Smooth muscle cell (in vitro differentiated cells): ENCODE measurements at regions not wholly inside any gene's neighbourhood (a gene's known extent, or its start where the extent isn't known, plus 50 kb on each side); places are given as distances from the start of the nearest gene placed in this dataset.

ENCODE experiments used
- DNase-seq: peaks from one replicate; lab custom pipeline; 2025; ENCODE audit not compliant: unreplicated experiment; lab: John Stamatoyannopoulos, UW
- H2AFZ ChIP-seq: fragments of 200-600 bp; sonication (generic); 2 replicates; pipeline ENCODE4 v1.6.0; 2016; ENCODE audit warnings: antibody characterized with exemption, low read depth, mild to moderate bottlenecking
- H3F3A ChIP-seq: fragments of 200-600 bp; sonication (generic); 2 replicates; pipeline ENCODE4 v1.6.0; 2017; ENCODE audit warnings: antibody characterized with exemption, low read depth
- H3K27ac ChIP-seq: fragments of 200-600 bp; sonication (generic); 2 replicates; pipeline ENCODE4 v1.5.1; 2016; ENCODE audit warnings: low read depth, mild to moderate bottlenecking
- H3K27me3 ChIP-seq: fragments of 200-600 bp; sonication (generic); 2 replicates; pipeline ENCODE4 v1.6.1; 2016; ENCODE audit warnings: low read depth, mild to moderate bottlenecking
- H3K36me3 ChIP-seq: fragments of 200-600 bp; sonication (generic); 2 replicates; pipeline ENCODE4 v1.5.1; 2016; ENCODE audit warnings: low read depth
- H3K4me1 ChIP-seq: fragments of 200-600 bp; sonication (generic); 2 replicates; pipeline ENCODE4 v1.5.1; 2016; ENCODE audit warnings: low read depth
- H3K4me2 ChIP-seq: fragments of 200-600 bp; sonication (generic); 2 replicates; pipeline ENCODE4 v1.6.0; 2016; ENCODE audit warnings: mild to moderate bottlenecking
- H3K4me3 ChIP-seq: fragments of 200-600 bp; sonication (generic); 2 replicates; pipeline ENCODE4 v1.5.1; 2016; ENCODE audit warnings: mild to moderate bottlenecking
- H3K79me2 ChIP-seq: fragments of 200-600 bp; sonication (generic); 2 replicates; pipeline ENCODE4 v1.6.0; 2016; ENCODE audit warnings: low read depth, mild to moderate bottlenecking
- H3K9ac ChIP-seq: fragments of 200-600 bp; sonication (generic); 2 replicates; pipeline ENCODE4 v1.6.0; 2016; ENCODE audit warnings: low read depth
- H3K9me3 ChIP-seq: fragments of 200-600 bp; sonication (generic); replicated peaks from 2 replicates; pipeline ENCODE4 v1.5.1; 2016; ENCODE audit warnings: low read depth
- H4K20me1 ChIP-seq: fragments of 200-600 bp; sonication (generic); 2 replicates; pipeline ENCODE4 v1.6.0; 2016; ENCODE audit warnings: low read depth
- CTCF ChIP-seq: fragments of 200-600 bp; sonication (generic); IDR thresholded peaks from 2 replicates; pipeline ENCODE4 v1.5.1; 2017; ENCODE audit warnings: borderline replicate concordance, mild to moderate bottlenecking, antibody characterized with exemption; ENCODE audit not compliant: insufficient read depth, poor library complexity, severe bottlenecking
- WGBS: methylation state at CpG from one replicate; pipeline ENCODE4 v1.1.7; 2016; ENCODE audit warnings: low lambda C conversion rate; 5-methylcytosine and 5-hydroxymethylcytosine counted together

DNA sequence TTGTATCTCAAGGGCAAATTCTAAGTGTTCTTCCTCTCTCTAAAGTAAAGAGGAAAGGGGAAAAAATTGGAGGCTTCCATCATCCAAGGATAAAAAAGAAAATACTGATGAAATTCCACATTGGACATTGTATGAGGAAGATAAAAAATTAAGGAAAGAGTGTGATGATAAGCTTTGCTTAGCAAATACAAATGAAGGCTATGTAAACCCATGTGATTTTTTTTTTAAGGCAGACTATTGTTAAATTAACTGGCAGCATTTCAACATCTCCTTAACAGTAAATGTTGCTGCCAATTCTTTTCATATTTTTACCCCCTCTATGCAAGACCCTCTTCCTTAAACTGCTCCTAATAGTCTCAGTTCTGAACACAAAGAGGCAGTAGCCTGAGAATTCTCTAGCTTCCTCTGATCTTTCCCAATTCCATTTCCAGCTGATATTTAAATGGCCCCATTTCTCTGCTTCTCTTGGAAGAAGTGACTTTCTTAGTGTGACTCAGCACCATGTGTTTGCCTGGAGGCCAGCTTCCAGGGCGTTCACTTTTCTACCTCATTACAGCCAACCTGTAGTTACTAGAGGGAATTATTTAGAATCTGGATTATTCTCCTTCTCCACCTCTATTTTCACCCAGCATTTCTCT is 159.7 kb downstream of the TLE1 start:
- Histone ChIP-seq H3K79me2 (no peaks in the 10 kb centered on the region), H3K27ac (peak overlapping the region; percentile 33), H3K4me2 (no peak overlapping the region), H3K9ac (no peak overlapping the region), H3K9me3 (no peaks in the 10 kb centered on the region), H2AFZ (no peak overlapping the region), H3K4me3 (no peak overlapping the region), H4K20me1 (no peaks in the 10 kb centered on the region), H3K27me3 (no peaks in the 10 kb centered on the region), H3F3A (no peaks in the 10 kb centered on the region), H3K36me3 (no peaks in the 10 kb centered on the region), H3K4me1 (peaks cover 9% of the 10 kb centered on the region)
- no peak for TF ChIP-seq CTCF
- 19% methylated on average over 1 of the region's 1 CpG for WGBS
- DNase-seq: no peak

DNA sequence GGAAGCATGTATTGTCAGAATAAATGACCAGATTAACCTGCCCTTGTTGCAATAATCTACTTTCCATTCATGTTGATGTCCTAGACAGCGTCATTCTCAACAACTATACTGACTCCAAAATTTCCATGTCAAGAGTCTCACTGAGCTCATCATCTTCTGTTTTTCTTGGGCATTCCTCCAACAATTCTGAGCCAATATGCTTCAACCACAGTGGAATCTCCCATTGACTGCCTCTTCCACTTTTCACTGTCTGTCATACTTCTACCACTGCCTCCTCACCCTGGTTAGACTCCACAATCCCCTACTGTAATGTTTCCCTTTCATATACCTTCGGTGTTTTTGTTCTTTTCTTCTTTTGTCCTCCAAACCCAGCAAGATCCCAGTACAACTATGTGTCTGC is 162.8 kb downstream of the TLE1 start:
- 88% methylated on average over 2 of the region's 2 CpGs for WGBS
- Histone ChIP-seq H3K27me3 (no peaks in the 10 kb centered on the region), H2AFZ (no peak overlapping the region)

DNA sequence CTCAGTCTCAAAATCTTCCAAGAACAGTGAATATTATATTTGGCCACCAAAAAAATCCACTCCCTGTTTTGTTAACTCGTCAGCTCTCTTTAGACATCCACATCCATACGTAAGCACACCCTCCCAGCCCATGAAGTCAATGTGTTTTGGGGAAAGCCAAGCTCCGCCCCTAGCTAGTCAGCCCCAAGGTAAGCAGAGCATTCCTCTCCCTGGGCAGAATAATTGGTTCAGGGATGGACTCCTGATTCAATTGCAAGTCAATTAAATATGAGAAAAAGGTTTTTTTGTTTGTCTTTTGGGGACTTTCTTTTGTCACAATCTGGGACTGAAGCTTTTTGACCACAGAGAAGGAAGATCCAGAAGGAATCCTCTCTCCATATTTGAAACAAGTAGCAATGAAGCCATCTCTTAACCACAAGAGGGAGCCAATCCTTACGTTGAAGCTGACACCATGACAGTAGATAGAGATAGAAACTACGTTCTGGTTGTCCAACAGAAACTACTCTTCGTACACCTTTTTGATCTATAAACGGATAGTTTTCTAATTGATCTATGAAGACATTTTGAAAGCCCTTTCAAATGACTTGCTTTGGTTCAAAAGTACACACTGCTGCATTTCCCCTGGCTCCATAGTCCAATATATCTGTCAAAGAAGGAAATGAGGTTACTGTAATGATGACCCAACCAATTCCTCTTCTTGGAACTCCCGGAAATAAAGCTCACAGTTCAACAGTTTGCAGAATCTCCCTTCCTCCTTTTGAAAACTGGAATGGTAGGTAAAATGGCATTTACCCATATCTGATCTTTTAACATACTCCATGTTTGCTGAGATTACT is 166.4 kb downstream of the TLE1 start:
- 69% methylated on average over 8 of the region's 8 CpGs for WGBS
- peaks cover 2% of the 10 kb centered on the region for H3K4me1 ChIP-seq
- no peaks in the 10 kb centered on the region for H3K9me3 ChIP-seq
- no peak overlapping the region for H3K27ac ChIP-seq
- no peak overlapping the region for H3K4me3 ChIP-seq
- H3K36me3 ChIP-seq: no peaks in the 10 kb centered on the region
- H3K9ac ChIP-seq: no peak overlapping the region
- no peak overlapping the region for H2AFZ ChIP-seq
- no peaks in the 10 kb centered on the region for H3K79me2 ChIP-seq
- H3K27me3 ChIP-seq: no peaks in the 10 kb centered on the region
- H3F3A ChIP-seq: no peaks in the 10 kb centered on the region
- DNase-seq: no peak
- TF ChIP-seq CTCF: peak; percentile 55
- no peaks in the 10 kb centered on the region for H4K20me1 ChIP-seq
- no peak overlapping the region for H3K4me2 ChIP-seq

More for the DNA sequence above, 162.8 kb downstream of the TLE1 start:
- H3K27ac ChIP-seq: no peak overlapping the region
- no peaks in the 10 kb centered on the region for H3F3A ChIP-seq
- H3K9me3 ChIP-seq: no peaks in the 10 kb centered on the region
- H4K20me1 ChIP-seq: no peaks in the 10 kb centered on the region
- no peak for DNase-seq
- H3K4me3 ChIP-seq: no peak overlapping the region
- no peaks in the 10 kb centered on the region for H3K79me2 ChIP-seq
- H3K36me3 ChIP-seq: no peaks in the 10 kb centered on the region
- H3K9ac ChIP-seq: no peak overlapping the region
- TF ChIP-seq CTCF: no peak
- no peak overlapping the region for H3K4me2 ChIP-seq
- peaks cover 2% of the 10 kb centered on the region for H3K4me1 ChIP-seq
